Vagina (tissue), 2 donors: ENCODE measurements at regions not wholly inside any gene's neighbourhood (a gene's known extent, or its start where the extent isn't known, plus 50 kb on each side); places are given as distances from the start of the nearest gene placed in this dataset.

Source experiments
- DNase-seq, 2 donors: peaks; one replicate each; pipeline ENCODE4 v3.0.0-alpha.2; 2017; ENCODE audit errors: extremely low spot score in 2 of 2
- H3K27ac ChIP-seq: fragments of 200-600 bp; sonication (generic); one replicate; pipeline ENCODE4 v1.5.1; 2019
- H3K27me3 ChIP-seq: fragments of 200-600 bp; sonication (generic); one replicate; pipeline ENCODE4 v1.5.1; 2019
- H3K36me3 ChIP-seq, 2 donors: fragments of 200-600 bp; sonication (generic); one replicate each; pipeline ENCODE4 v1.5.1; 2017 to 2019
- H3K4me1 ChIP-seq: fragments of 200-600 bp; sonication (generic); one replicate; pipeline ENCODE4 v1.5.1; 2019
- H3K4me3 ChIP-seq, 2 donors: fragments of 200-600 bp; sonication (generic); 1 replicate in 1 of 2; 2 replicates in 1 of 2; pipeline ENCODE4 v1.5.1; 2016 to 2019
- H3K9me3 ChIP-seq: fragments of 200-600 bp; sonication (generic); one replicate; pipeline ENCODE4 v1.5.1; 2019
- CTCF ChIP-seq, 3 experiments: fragments of 450-650 bp in 2 of 3; fragments of 200-600 bp in 1 of 3; sonication (generic) in 1 of 3; IDR thresholded peaks; one replicate each; pipeline ENCODE4 v1.5.1; 2017 to 2019; ENCODE audit warnings: antibody characterized with exemption in 3 of 3, mild to moderate bottlenecking in 2 of 3, moderate library complexity in 2 of 3
- POLR2A ChIP-seq, 2 donors: fragments of 450-650 bp; IDR thresholded peaks; one replicate each; pipeline ENCODE4 v1.6.1; 2017; ENCODE audit warnings: antibody characterized with exemption in 2 of 2, mild to moderate bottlenecking in 2 of 2, moderate library complexity in 2 of 2
- POLR2AphosphoS5 ChIP-seq, 2 donors: sonication (generic); formaldehyde crosslinking; IDR thresholded peaks; one replicate each; pipeline ENCODE4 v1.9.0; 2017; ENCODE audit warnings: antibody characterized with exemption in 2 of 2, mild to moderate bottlenecking in 2 of 2, low read depth in 1 of 2; ENCODE audit not compliant: insufficient read depth in 1 of 2
- intact Hi-C: fragments of 100-400 bp; cut with DNase I; formaldehyde crosslinking; loops from one replicate; pipeline ENCODE4 v1.15.1; 2023

GRCh38 chr6:84908304-84908904 lies 144.0 kb upstream of the TBX18 start:
- Histone ChIP-seq H3K4me3 (no peak overlapping the region), H3K4me1 (no peaks in the 10 kb centered on the region), H3K9me3 (no peaks in the 10 kb centered on the region), H3K27me3 (no peaks in the 10 kb centered on the region), H3K36me3 (no peaks in the 10 kb centered on the region), H3K27ac (no peak overlapping the region)
- intact Hi-C loops, result no loop called here
- no peak for DNase-seq
- TF ChIP-seq CTCF (IDR thresholded peaks at IDR 0.05), result no peak
- TF ChIP-seq POLR2A (IDR thresholded peaks at IDR 0.05), result no peak
- TF ChIP-seq POLR2AphosphoS5 (IDR thresholded peaks at IDR 0.05; ENCODE audit: insufficient read depth in 1 of 2, low read depth in 1 of 2), result no peak

GRCh38 chr6:84906514-84906913 lies 142.1 kb upstream of the TBX18 start:
- Histone ChIP-seq H3K36me3 (no peaks in the 10 kb centered on the region), H3K4me3 (no peak overlapping the region), H3K9me3 (no peaks in the 10 kb centered on the region), H3K27ac (no peak overlapping the region), H3K4me1 (no peaks in the 10 kb centered on the region), H3K27me3 (no peaks in the 10 kb centered on the region)
- TF ChIP-seq CTCF (IDR thresholded peaks at IDR 0.05) (no peak), POLR2A (IDR thresholded peaks at IDR 0.05) (no peak), POLR2AphosphoS5 (IDR thresholded peaks at IDR 0.05; ENCODE audit: insufficient read depth in 1 of 2, low read depth in 1 of 2) (no peak)
- intact Hi-C loops, result no loop called here
- DNase-seq, result no peak

- Histone ChIP-seq H3K4me3 (no peak overlapping the region), H3K9me3 (no peaks in the 10 kb centered on the region), H3K27ac (no peak overlapping the region), H3K36me3 (no peaks in the 10 kb centered on the region), H3K27me3 (no peaks in the 10 kb centered on the region), H3K4me1 (no peaks in the 10 kb centered on the region)
- intact Hi-C loops, result no loop called here
- TF ChIP-seq CTCF (IDR thresholded peaks at IDR 0.05) (no peak), POLR2AphosphoS5 (IDR thresholded peaks at IDR 0.05; ENCODE audit: insufficient read depth in 1 of 2, low read depth in 1 of 2) (no peak)
- no peak for DNase-seq
Observed at GRCh38 chr6:84905823-84906222, 141.4 kb upstream of the TBX18 start.

- TF ChIP-seq POLR2A (IDR thresholded peaks at IDR 0.05) (no peak), POLR2AphosphoS5 (IDR thresholded peaks at IDR 0.05; ENCODE audit: insufficient read depth in 1 of 2, low read depth in 1 of 2) (no peak), CTCF (IDR thresholded peaks at IDR 0.05) (no peak)
- Histone ChIP-seq H3K36me3 (no peaks in the 10 kb centered on the region), H3K4me3 (no peak overlapping the region), H3K27me3 (no peaks in the 10 kb centered on the region), H3K4me1 (no peaks in the 10 kb centered on the region), H3K27ac (no peak overlapping the region), H3K9me3 (no peaks in the 10 kb centered on the region)
- no peak for DNase-seq
- intact Hi-C loops, result no loop called here
Observed at GRCh38 chr6:84902354-84902928, 138.0 kb upstream of the TBX18 start.

- Histone ChIP-seq H3K27ac (no peak overlapping the region), H3K36me3 (no peaks in the 10 kb centered on the region), H3K4me3 (no peak overlapping the region), H3K27me3 (no peaks in the 10 kb centered on the region), H3K9me3 (no peaks in the 10 kb centered on the region), H3K4me1 (no peaks in the 10 kb centered on the region)
- no peak for DNase-seq
- intact Hi-C loops, result no loop called here
- TF ChIP-seq POLR2AphosphoS5 (IDR thresholded peaks at IDR 0.05; ENCODE audit: insufficient read depth in 1 of 2, low read depth in 1 of 2), result no peak
- TF ChIP-seq CTCF (IDR thresholded peaks at IDR 0.05), result no peak
- no peak for TF ChIP-seq POLR2A (IDR thresholded peaks at IDR 0.05)
Observed at GRCh38 chr6:84897988-84898594, 133.7 kb upstream of the TBX18 start.
